Neutrophil (primary cell): ENCODE measurements at regions not wholly inside any gene's neighbourhood (a gene's known extent, or its start where the extent isn't known, plus 50 kb on each side); places are given as distances from the start of the nearest gene placed in this dataset.

Experiments used
- H3K27ac ChIP-seq: fragments of 200-600 bp; sonication (generic); 2 replicates; pipeline ENCODE4 v1.5.1; 2016; ENCODE audit warnings: mild to moderate bottlenecking, moderate library complexity
- H3K27me3 ChIP-seq: fragments of 200-600 bp; sonication (generic); 2 replicates; pipeline ENCODE4 v1.6.0; 2016; ENCODE audit warnings: mild to moderate bottlenecking
- H3K36me3 ChIP-seq: fragments of 200-600 bp; sonication (generic); 2 replicates; pipeline ENCODE4 v1.5.1; 2017
- H3K4me1 ChIP-seq, 2 experiments: fragments of 200-600 bp in 1 of 2; sonication (generic) in 1 of 2; 1 replicate in 1 of 2; 2 replicates in 1 of 2; pipeline versions ENCODE4 v1.5.1 to v1.6.1; 2013 to 2016; ENCODE audit warnings: low read depth in 1 of 2, low read length in 1 of 2, mild to moderate bottlenecking in 1 of 2, moderate library complexity in 1 of 2; ENCODE audit not compliant: control insufficient read depth in 1 of 2, insufficient read depth in 1 of 2
- H3K4me3 ChIP-seq, 2 experiments: fragments of 200-600 bp in 1 of 2; sonication (generic) in 1 of 2; 1 replicate in 1 of 2; 2 replicates in 1 of 2; pipeline ENCODE4 v1.5.1; 2013 to 2016; ENCODE audit warnings: low read depth in 1 of 2, low read length in 1 of 2, mild to moderate bottlenecking in 1 of 2, moderate library complexity in 1 of 2
- H3K9me3 ChIP-seq: fragments of 200-600 bp; sonication (generic); 2 replicates; pipeline ENCODE4 v1.5.1; 2016
- TF ChIP-seq, protein P1 (sequence below): fragments of 200-600 bp; sonication (generic); IDR thresholded peaks from 2 replicates; pipeline ENCODE4 v1.5.1; 2016; ENCODE audit warnings: antibody characterized with exemption

DNA sequence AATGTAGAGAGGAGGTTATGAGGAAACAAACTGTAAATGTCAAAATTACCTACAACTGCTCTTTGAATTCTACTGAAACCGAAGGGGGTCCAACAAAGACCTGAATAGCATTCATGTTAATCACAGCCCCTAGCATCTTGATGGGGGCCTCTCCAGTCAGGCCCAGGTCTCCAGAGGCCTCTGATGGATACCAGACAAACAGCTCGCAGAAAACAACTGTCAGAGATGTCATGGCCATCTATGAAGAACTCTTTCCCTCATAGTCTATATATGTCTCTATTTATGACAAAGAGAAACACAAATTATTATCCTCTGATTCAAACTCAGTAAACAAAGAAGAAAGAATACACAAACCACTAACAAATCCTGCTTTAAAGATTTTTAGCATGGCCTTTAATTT lies 432.6 kb downstream of the CAAP1 start:
- Histone ChIP-seq H3K4me3 (no peak overlapping the region), H3K36me3 (no peaks in the 10 kb centered on the region), H3K4me1 (no peaks in the 10 kb centered on the region), H3K27me3 (no peaks in the 10 kb centered on the region), H3K27ac (no peak overlapping the region), H3K9me3 (no peaks in the 10 kb centered on the region)
- TF ChIP-seq, protein P1, sequence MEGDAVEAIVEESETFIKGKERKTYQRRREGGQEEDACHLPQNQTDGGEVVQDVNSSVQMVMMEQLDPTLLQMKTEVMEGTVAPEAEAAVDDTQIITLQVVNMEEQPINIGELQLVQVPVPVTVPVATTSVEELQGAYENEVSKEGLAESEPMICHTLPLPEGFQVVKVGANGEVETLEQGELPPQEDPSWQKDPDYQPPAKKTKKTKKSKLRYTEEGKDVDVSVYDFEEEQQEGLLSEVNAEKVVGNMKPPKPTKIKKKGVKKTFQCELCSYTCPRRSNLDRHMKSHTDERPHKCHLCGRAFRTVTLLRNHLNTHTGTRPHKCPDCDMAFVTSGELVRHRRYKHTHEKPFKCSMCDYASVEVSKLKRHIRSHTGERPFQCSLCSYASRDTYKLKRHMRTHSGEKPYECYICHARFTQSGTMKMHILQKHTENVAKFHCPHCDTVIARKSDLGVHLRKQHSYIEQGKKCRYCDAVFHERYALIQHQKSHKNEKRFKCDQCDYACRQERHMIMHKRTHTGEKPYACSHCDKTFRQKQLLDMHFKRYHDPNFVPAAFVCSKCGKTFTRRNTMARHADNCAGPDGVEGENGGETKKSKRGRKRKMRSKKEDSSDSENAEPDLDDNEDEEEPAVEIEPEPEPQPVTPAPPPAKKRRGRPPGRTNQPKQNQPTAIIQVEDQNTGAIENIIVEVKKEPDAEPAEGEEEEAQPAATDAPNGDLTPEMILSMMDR = no peak

DNA sequence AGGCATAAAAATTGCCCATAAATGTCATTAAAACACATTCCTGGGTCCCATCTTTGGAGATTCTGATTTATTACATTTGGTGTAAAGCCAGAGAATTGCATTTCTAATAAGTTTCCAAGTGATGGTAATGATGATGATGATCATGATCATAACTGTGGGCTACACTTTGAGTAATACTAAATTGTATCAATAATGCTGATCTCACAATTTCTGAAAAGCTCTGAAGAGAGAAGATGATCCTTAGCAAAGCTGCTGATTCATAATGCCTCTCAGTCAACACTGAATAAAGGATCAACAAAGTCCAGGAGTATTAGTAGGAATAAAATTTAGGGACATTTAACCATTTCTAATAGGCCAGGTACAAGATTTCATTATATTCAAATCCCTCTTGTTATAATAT lies 434.5 kb downstream of the CAAP1 start:
- no peaks in the 10 kb centered on the region for H3K36me3 ChIP-seq
- H3K27me3 ChIP-seq = no peaks in the 10 kb centered on the region
- no peak overlapping the region for H3K27ac ChIP-seq
- no peaks in the 10 kb centered on the region for H3K4me1 ChIP-seq
- no peak overlapping the region for H3K4me3 ChIP-seq
- no peaks in the 10 kb centered on the region for H3K9me3 ChIP-seq
- TF ChIP-seq, protein P1 = no peak

DNA sequence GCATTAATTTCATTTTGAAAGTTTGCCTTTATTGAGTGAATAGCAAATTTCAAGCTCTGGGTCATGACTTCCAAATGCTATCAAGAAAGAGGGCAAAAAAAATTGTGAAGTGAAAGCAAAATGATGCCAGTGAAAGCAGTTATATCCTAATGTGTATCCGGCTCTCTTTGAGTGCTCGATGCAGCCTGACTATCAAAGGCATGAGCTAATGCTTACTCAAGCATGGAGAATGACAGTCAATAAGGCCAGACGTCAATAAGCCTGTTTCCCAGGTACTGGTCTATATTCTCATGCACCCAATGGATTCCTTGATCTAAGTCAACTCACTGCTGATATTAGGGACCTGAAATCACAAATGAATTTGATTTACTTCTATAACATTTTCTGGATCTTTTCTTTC lies 435.5 kb downstream of the CAAP1 start:
- Histone ChIP-seq H3K27ac (no peak overlapping the region), H3K4me1 (no peaks in the 10 kb centered on the region), H3K9me3 (no peaks in the 10 kb centered on the region), H3K36me3 (no peaks in the 10 kb centered on the region), H3K4me3 (no peak overlapping the region), H3K27me3 (no peaks in the 10 kb centered on the region)
- TF ChIP-seq, protein P1 = no peak

DNA sequence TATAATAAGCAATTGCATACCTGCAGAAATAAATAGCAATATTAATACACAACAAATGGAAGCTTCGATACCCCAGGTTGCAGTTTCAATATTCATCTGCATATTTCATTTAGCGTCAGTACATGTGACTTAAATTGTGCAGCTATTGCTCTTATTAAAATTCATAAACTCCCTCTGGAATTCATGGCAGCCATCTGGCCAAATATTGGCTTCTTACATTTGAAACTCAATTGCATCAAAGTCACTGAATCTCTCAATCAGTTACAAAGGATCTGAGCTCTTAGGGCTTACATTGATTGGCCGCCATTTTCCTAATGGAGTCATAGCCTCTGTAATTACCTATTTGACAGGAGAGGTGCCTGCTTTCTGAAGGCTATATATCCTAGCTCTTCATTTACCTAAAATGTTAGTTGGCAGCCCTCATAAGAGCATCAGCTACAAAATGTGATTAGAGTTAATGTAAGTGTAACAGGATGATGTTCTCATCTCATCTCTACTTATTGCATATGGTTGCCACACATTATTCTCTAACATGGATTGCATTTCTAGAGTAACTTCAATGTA lies 453.5 kb downstream of the CAAP1 start:
- no peak overlapping the region for H3K27ac ChIP-seq
- TF ChIP-seq, protein P1 = no peak
- H3K27me3 ChIP-seq = no peaks in the 10 kb centered on the region
- H3K9me3 ChIP-seq = no peaks in the 10 kb centered on the region
- H3K36me3 ChIP-seq = no peaks in the 10 kb centered on the region
- no peak overlapping the region for H3K4me3 ChIP-seq
- H3K4me1 ChIP-seq = no peaks in the 10 kb centered on the region

DNA sequence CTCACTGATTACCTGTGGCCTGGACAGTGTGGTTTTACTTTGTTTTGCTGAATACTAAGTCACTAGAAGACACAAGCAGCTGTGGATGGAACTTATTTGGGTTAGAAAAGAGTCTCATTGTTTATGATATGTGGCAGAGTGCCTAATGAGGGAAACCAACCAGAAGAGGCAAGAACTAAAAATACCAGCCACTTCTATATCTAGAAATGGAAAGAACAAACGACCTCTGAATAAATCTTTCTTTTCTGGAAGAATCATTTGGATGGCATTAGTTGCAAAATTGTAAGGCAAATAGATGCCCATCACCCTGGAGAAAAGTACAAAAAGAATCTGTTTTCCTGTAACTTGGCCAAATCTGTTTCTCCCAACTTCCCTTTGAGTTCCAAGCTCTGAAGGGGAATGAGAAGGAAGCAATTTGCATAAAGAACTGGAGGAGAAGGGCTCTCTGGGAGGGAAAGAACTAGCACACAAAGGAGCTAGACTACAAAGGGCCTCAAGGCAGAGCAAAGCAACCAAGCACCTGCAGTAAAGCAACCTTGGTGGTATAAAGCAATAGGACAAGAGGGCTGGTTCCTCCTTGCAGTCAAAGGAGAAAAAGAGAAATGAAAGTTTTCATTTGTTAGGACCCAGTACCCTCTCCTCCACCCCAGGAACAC lies 455.4 kb downstream of the CAAP1 start:
- no peaks in the 10 kb centered on the region for H3K9me3 ChIP-seq
- H3K27ac ChIP-seq = no peak overlapping the region
- no peaks in the 10 kb centered on the region for H3K36me3 ChIP-seq
- no peaks in the 10 kb centered on the region for H3K27me3 ChIP-seq
- no peak overlapping the region for H3K4me3 ChIP-seq
- no peaks in the 10 kb centered on the region for H3K4me1 ChIP-seq
- TF ChIP-seq, protein P1 = no peak
